LoVo (cell line): ENCODE measurements at regions not wholly inside any gene's neighbourhood (a gene's known extent, or its start where the extent isn't known, plus 50 kb on each side); places are given as distances from the start of the nearest gene placed in this dataset.
A peak's percentile ranks its signal among the peaks of the same experiment; 100 is the strongest.
"Not testable (repeated sequence)": the region's sequence is repeated elsewhere in the genome, so short reads cannot be mapped to it uniquely, and the experiment has no call there.

Experiments
- DNase-seq: peaks from one replicate; pipeline ENCODE4 v3.0.0-alpha.2; 2016; ENCODE audit warnings: low spot score

DNA sequence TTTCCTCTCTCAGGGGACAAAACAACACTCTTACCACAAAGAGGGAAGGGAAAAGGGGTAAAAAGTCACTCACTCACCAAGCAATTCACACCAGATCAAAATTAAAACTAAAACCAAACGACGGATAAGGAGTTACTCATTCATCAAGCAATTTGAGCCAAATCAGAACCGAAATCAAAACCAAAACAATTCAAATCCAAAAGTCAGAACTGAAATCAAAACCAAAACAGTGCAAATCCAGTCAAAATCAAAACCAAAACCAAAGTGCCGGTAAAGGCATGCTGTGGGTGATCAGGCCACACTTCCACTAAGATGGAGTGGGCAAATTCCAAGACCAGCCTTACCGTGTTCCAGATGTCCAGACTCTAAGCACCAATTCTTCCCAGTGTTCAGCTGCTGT lies 717.9 kb downstream of the AMY1C start:
- DNase-seq: no peak

DNA sequence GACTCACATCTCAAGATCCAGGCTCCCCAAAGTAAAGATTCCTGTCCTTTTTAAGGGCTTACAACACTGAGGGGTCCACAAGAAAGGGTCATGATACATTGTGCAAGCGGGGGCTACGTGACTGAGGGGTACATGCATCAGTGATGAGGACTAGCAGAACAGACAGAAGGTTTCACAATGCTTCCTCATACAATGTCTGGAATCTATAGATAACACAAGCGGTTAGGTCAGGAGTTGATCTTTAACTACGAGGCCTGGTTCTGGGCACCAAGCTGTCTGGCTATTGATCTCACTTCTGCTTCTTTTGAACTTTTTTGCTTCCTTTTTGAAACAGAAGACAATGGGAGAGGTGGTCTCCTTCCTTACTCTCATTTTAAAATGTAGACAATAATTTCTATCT lies 718.6 kb downstream of the AMY1C start:
- no peak for DNase-seq

GRCh38 chr1:104476126-104476525 lies 726.4 kb downstream of the AMY1C start:
- DNase-seq: no peak

GRCh38 chr1:104488296-104489015 lies 738.8 kb downstream of the AMY1C start:
- DNase-seq: no peak

GRCh38 chr1:104526158-104526795 lies 776.6 kb downstream of the AMY1C start:
- DNase-seq: no peak

DNA sequence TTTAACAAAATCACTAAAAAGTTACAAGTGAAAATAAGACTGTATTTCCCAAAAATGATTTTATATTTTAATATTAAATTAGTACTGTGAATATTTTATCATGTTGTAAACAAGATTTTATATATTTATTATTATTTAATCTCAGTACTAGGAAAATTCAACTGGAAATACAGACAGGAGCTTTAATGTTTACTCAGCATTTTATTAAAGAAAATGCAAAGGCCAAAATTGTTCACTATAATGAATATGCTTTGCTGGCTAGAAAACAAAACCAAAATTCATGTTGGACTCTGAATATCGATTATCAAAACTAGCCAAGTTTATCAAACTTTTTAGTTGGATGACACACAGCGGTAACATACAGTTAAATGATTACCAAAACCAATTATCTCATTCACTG lies 782.3 kb downstream of the AMY1C start:
- no peak for DNase-seq

GRCh38 chr1:104574620-104575019 lies 824.9 kb downstream of the AMY1C start:
- no peak for DNase-seq

DNA sequence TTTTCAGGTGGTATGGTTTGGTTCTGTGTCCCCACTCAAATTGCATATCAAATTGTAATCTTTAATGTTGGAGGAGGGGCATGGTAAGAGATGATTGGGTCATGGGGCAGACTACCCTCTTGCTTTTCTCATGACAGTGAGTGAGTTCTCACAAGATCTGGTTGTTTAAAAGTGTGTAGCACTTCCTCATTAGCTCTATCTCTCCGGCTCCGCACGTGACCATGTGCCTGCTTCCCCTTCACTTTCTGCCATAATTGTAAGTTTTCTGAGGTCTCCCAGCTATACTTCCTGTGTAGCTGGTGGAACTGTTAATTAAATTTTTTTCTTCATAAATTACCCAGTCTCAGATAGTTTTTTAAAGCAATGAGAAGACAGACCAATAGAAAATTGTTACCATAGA lies 843.2 kb downstream of the AMY1C start:
- DNase-seq: no peak

- DNase-seq: no peak
These were observed 843.9 kb downstream of the AMY1C start for GRCh38 chr1:104593413-104594187.

GRCh38 chr1:104617474-104617873 lies 867.8 kb downstream of the AMY1C start:
- DNase-seq: no peak

DNA sequence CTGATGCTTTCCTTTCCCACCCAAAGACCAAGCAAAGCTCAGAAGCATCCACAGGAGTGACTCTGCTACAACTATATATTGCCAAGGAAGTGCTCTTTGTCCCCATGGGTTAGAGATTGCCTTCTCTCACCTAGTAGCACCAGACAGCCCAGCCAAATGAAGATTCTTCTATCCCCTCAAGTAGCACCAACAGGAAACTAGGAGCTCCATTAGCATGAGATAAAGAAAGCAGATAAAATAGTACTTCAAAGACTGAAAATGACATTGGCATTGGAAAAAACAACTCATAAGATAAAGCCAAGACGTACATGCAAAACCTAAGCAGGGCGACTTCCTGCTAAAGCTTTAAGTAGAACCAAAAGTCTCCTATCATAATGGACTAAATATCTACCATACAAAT lies 871.5 kb downstream of the AMY1C start:
- no peak for DNase-seq

GRCh38 chr1:104624538-104624937 lies 874.8 kb downstream of the AMY1C start:
- no peak for DNase-seq

DNA sequence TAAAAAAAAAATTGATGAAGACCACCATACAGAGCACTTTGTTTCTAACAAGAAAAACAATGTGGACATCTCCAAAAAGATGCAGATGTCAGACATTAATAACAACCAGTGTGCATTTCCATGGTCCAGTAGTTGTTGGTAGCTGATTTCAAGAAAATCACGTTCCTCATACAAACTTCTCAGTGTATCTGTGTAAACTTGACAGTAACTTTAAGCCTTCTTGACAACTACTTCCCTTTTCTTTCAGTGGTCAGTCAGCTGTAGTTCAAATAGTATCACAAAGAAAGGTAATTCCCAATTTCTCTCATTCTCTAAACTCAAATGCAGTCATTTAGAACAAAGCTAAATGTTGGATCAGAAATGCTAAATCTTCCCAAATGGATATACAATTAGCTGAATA lies 879.9 kb downstream of the AMY1C start:
- no peak for DNase-seq

DNA sequence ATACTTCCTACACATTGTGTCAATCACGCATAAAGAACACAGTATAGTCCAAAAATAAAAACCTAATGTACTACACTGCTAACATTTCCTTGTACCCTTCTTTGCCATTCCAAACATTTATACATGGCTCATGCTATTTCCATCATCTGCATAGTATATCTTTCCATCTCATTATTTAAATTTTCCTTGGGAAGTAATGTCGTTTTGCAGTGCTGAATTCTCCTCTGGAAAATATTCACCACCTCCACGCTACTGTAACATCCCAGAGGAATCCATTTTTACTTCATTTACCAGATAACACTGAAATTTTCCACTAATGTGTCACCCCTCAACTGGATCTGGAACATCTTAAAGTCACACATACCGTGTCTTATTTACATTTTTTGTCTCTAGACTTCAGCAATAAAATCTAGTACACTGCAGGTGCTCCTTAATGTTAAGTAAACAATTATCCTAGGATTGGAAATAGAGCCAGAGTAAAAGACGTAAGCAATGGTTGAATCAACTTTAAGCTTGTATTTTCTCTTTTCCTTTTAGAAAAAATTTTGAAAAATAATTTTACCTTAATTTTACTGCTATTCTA lies 881.0 kb downstream of the AMY1C start:
- no peak for DNase-seq

- no peak for DNase-seq
These were observed 886.9 kb downstream of the AMY1C start for GRCh38 chr1:104636581-104636980.

DNA sequence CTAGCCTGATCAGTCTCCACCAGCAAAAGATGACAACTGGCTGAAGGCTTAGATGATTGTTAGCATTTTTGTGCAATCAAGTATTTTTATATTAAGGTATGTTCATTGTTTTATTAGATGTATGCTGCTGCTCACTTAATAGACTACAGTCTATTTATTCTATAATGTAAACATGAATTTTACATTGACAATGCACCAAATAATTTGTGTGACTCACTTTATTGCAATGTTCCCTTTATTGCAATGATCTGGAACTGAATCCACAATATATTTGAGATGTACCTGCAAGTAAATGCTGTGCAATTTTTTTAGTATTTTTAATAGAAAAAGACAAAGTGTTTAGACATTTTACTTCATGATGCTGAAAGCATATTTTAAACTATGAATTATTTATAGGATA lies 896.5 kb downstream of the AMY1C start:
- no peak for DNase-seq

GRCh38 chr1:104648269-104648691 lies 898.6 kb downstream of the AMY1C start:
- DNase-seq: peak; percentile 4

DNA sequence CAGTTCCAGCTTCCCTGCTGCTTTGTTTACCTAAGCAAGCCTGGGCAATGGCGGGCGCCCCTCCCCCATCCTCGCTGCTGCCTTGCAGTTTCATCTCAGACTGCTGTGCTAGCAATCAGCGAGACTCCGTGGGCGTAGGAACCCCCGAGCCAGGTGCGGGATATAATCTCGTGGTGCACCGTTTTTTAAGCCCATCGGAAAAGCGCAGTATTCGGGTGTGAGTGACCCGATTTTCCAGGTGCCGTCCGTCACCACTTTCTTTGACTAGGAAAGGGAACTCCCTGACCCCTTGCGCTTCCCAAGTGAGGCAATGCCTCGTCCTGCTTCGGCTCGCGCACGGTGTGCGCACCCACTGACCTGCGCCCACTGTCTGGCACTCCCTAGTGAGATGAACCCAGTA lies 914.7 kb downstream of the AMY1C start:
- DNase-seq: not testable (repeated sequence)

- no peak for DNase-seq
These were observed 915.6 kb downstream of the AMY1C start for GRCh38 chr1:104665300-104665699.

DNA sequence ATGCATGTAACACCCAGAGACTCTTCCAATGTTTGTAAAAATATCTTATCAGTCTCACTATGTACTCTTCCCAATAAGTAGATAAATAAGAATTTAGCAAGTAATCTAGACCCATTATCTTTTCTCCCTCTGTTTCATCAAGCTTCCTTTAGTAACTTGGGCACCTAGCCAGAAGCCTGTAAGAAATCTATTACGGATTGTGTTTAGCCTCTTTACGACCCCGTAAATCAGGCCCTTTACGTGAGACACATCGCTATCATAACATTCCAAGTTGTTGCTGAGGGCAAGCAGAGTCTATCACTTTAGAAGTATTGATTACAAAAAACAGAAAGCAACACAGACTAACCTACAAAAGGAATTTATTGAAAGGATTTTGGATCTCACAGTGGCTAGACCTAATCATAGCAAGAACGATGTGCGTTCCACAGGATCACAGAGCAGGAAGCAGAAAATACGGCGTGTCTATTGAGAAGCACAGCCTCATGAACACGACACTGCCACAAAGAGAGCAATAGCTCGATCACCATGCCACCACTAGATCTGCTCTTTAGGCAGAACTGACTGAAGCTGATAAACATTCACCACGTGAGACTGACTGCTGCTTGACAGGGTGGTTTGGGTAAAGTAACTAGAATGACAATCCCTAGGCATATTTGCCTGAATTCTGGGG lies 922.1 kb downstream of the AMY1C start:
- peak; percentile 14 for DNase-seq

- no peak for DNase-seq
These were observed 949.7 kb downstream of the AMY1C start for GRCh38 chr1:104699433-104699832.

DNA sequence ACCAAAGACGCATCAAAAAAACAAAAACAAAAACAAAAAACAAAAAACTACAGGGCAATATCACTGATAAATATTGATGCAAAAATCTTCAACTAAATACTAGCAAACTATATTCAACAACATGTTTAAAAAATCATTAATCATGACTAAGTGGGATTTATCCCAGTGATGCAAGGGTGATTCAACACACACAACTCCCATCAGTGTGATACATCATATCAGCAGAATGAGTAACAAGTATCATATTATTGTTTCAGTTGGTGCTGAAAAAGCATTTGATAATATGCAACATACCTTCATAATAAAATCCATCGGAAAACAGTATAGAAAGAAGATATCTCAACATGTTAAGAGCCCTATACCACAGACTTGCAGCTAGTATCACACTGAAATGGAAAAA lies 953.0 kb downstream of the AMY1C start:
- DNase-seq: no peak
